NCI-H69 (cell line): ENCODE measurements at regions not wholly inside any gene's neighbourhood (a gene's known extent, or its start where the extent isn't known, plus 50 kb on each side); places are given as distances from the start of the nearest gene placed in this dataset.
A peak's percentile ranks its signal among the peaks of the same experiment; 100 is the strongest.

ENCODE experiments used
- DNase-seq: peaks from one replicate; lab custom pipeline; 2025; lab: John Stamatoyannopoulos, UW

- DNase-seq = no peak
These were observed 299.9 kb upstream of the SFRP2 start for GRCh38 chr4:154088741-154089140.

DNA sequence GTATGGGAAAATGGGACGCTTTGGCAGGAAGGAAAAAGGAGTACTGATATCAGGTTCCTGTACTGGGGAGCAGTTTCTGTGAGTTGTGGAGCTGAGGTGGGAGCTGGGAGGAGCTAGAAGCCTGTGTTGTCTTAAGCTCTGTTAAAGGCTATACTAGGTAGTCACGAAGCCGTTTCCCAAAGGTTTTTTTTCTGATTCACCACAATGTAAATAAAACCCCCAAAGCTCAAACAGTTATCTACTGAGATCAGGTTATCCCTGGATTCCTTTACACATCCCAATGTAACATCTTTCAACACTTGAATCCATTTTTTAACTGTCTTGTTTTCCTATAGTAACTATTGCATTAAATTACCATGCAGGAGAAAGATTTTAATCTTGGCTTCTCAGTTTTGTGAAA lies 297.4 kb upstream of the SFRP2 start:
- DNase-seq = no peak

DNA sequence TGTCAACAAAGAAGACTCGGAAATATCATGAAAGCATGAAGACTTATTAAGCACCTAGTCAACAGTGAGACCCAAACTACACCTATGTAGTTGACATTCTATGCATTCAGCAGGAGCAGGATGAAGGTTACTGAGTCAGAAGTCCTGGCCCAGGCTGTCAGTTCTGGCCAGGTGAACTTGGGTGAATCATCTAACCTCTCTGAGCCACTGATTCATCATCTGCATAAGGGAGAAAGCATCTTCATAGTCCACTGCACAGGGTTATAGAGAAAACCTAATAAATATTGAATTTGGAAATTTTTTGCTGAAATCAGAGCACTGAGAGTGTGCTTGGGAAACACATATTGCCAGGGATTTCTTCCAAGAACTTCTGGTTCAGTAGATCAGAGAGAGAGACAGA lies 296.0 kb upstream of the SFRP2 start:
- no peak for DNase-seq

- peak; percentile 1 for DNase-seq
These were observed 294.1 kb upstream of the SFRP2 start for GRCh38 chr4:154082760-154083535.

GRCh38 chr4:154081391-154081790 lies 292.5 kb upstream of the SFRP2 start:
- DNase-seq = no peak

- DNase-seq = no peak
These were observed 289.8 kb upstream of the SFRP2 start for GRCh38 chr4:154078504-154079350.

DNA sequence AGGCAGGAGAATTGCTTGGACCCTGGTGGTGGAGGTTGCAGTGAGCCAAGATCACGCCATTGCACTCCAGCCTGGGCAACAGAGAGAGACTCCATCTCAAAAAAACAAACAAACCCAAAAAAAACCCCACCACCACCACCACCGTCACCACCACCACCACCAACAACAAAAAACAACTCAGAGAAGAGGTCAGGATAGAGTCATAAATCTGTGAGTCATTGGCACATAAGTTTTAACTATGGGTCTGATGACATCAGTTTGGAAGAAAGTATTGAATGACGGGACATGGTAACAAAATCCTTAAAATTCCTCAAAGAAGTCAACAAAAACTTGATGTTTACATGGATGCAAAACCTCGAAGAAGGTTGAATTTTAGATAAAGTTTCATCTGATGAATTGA lies 288.0 kb upstream of the SFRP2 start:
- no peak for DNase-seq

DNA sequence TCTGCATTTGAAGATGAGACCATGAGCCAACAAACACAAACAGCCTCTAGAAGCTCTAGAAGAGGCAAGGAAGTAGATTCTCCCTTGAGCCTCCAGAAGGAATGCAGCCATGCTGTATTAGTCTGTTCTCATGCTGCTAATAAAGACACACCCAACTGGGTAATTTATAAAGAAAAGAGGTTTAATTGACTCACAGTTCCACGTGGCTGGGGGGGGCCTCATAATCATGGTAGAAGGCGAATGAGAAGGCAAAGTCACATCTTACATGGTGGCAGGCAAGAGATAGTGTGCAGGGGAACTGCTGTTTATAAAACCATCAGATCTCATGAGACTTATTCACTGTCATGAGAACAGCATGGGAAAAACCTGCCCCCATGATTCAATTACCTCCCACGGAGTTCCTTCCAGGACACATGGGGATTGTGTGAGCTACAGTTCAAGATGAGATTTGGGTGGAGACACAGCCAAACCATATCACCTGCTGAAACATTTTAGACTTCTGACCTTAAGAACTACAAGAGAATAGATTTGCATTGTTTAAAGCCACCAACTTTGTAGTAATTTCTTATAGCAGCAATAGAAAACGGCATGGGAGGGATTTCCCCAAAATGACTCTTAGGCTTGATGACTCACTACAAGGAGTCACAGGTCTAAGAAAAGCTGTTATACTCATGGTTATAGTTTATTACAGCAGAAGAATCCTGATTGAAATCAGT lies 284.4 kb upstream of the SFRP2 start:
- no peak for DNase-seq

DNA sequence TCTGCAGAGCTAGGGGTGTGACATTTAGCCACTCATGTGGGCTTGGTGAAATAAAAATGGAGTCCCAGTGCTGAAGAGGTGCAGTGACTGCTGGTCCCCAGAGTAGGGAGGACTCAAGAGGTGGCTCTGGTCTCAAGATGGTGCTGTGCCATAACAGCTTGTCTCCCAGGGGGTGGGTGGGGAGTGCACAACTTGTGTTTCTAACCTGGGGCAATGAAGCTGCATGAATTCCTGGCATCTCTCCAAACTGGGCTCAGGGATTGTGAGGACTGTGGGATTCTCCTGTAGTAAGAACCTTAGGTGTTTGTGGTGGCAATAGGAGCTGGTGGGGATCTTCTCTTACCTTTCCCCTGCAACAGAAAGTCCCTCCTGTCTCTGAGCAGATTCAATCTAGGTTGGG lies 278.9 kb upstream of the SFRP2 start:
- DNase-seq = peak; percentile 0

GRCh38 chr4:154065368-154065767 lies 276.5 kb upstream of the SFRP2 start:
- no peak for DNase-seq

DNA sequence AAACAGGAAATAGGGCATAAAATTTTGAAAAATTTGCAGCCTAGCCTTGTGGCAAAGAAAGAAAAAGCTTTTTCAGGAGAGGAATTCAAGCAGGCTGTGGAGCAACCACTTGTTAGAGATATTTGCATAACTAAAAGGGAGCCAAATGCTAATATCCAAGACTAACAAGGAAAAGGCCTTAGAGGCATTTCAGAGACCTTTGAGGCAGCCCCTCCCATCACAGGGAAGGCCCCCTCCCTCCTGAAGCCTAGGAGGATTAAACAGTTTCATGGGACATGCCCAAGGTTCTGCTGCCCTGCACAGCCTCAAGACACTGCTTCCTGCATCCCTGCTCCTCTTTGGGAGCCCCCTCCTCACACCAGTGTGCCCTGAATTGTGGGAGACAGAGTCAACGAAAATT lies 275.4 kb upstream of the SFRP2 start:
- no peak for DNase-seq

- DNase-seq = peak; percentile 0
These were observed 260.7 kb upstream of the SFRP2 start for GRCh38 chr4:154049457-154050181.

- no peak for DNase-seq
These were observed 258.9 kb upstream of the SFRP2 start for GRCh38 chr4:154047733-154048132.

- DNase-seq = no peak
These were observed 256.0 kb upstream of the SFRP2 start for GRCh38 chr4:154044742-154045485.

DNA sequence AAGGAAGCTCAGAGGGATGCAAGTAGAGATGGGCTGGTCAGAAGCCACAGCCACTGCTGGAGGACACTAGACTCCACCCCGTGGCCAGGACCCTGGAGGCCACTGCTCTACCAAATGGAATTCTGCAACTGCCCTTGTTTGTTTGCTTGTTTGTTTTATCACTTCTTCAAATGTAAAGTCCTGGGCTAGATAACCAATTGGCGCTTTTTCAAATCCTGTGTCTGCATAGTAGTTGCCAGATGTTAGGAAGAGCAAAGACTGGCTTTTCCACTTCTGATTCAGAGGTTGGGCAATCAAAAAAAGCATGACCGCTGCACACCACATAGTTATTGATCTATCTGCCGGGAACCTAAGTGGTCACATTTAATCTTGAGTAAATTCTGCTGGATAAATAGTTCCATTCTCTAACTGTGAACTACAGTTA lies 255.2 kb upstream of the SFRP2 start:
- DNase-seq = no peak

DNA sequence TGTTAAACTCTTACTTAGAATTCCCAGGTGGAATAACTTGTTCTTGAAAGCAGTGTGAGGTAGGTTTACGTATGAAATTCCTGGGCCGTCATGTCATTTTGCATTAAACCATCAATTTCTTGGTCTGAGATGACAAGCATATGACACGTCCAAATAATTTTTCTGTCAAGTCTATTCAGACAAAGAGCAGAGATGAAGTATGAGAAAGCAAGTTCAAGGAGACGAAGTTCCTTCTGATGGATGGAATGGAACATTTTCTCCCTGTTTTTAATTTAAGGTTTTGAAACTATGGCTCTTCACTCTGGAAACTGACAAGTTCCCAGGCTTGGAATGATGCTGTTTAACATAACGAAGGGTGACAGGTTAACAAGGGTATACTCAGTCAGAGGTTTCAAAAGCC lies 252.8 kb upstream of the SFRP2 start:
- no peak for DNase-seq

- DNase-seq = peak; percentile 71
These were observed 250.8 kb upstream of the SFRP2 start for GRCh38 chr4:154039435-154040343.

- no peak for DNase-seq
These were observed 248.0 kb upstream of the SFRP2 start for GRCh38 chr4:154036856-154037255.

GRCh38 chr4:154035341-154035740 lies 246.5 kb upstream of the SFRP2 start:
- no peak for DNase-seq

GRCh38 chr4:154033921-154034320 lies 245.0 kb upstream of the SFRP2 start:
- DNase-seq = no peak
